Dendritic cell treated with granulocyte-macrophage colony-stimulating factor and Interleukin-4, amounts not matched to agents 40 ng/mL and 50 ng/mL, for 4 days (primary cell): ENCODE measurements at regions not wholly inside any gene's neighbourhood (a gene's known extent, or its start where the extent isn't known, plus 50 kb on each side); places are given as distances from the start of the nearest gene placed in this dataset.
"Not testable (repeated sequence)": the region's sequence is repeated elsewhere in the genome, so short reads cannot be mapped to it uniquely, and the experiment has no call there.

Experiments
- H3K27ac Mint-ChIP-seq: one replicate; pipeline ENCODE4 v1.8.0; 2022; ENCODE audit warnings: mild to moderate bottlenecking, mixed read lengths
- H3K27me3 Mint-ChIP-seq: one replicate; pipeline ENCODE4 v1.8.0; 2022; ENCODE audit warnings: mild to moderate bottlenecking, mixed read lengths
- H3K36me3 Mint-ChIP-seq: one replicate; pipeline ENCODE4 v1.8.0; 2022; ENCODE audit warnings: low read depth, mixed read lengths
- H3K4me1 Mint-ChIP-seq: one replicate; pipeline ENCODE4 v1.8.0; 2022; ENCODE audit warnings: low read depth, mixed read lengths
- H3K4me3 Mint-ChIP-seq: one replicate; pipeline ENCODE4 v1.8.0; 2022; ENCODE audit warnings: mild to moderate bottlenecking, moderate library complexity, mixed read lengths
- H3K9me3 Mint-ChIP-seq: one replicate; pipeline ENCODE4 v1.8.0; 2022; ENCODE audit warnings: mixed read lengths
- intact Hi-C: fragments of 100-400 bp; cut with micrococcal nuclease; formaldehyde crosslinking; loops from one replicate; pipeline ENCODE4 v1.15.0; 2022

DNA sequence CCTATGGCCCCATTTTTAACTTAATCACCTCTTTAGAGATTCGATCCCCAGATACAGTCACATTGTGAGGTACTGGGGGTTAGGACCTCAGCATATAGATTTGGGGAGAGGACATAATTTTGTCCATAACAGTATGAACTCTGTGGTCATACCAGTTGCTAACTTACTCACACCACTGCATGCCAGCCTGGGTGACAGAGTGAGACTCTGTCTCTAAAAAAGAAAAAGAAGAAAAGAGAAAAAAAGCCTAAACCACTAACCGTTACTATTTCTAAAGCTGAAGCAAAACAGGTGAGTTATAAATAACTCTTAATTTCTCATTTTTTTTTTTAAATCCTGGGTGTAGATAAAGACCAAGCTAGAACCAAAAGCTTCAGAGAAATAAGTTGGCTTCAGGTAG lies 155.1 kb upstream of the AUTS2 start:
- Mint-ChIP-seq H3K4me1 (no peaks in the 10 kb centered on the region), H3K27me3 (no peaks in the 10 kb centered on the region), H3K9me3 (peaks cover 17% of the 10 kb centered on the region), H3K4me3 (no peak overlapping the region), H3K27ac (no peak overlapping the region), H3K36me3 (no peaks in the 10 kb centered on the region)
- intact Hi-C loops = no loop called here

DNA sequence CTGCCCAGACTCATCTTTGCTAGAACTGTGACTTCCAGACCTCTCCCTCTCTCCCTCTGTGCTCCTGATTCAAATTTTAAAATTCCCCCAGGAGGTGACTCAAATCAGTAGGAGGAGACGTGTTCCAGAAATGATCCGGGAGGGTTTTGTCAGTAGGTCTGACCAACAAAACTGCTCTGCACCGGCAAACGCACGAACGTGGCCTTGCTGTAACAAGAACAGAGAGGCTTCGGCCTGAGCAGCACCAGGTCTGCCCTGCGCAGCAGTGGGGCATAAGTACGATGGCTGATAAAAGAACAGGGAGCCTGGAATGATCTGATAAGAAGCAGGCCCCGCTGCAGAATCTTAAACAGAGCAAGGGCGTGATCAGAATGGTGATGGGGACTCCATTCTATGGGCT lies 152.7 kb upstream of the AUTS2 start:
- no peaks in the 10 kb centered on the region for H3K36me3 Mint-ChIP-seq
- H3K9me3 Mint-ChIP-seq = peaks cover 10% of the 10 kb centered on the region
- intact Hi-C loops = no loop called here
- no peak overlapping the region for H3K27ac Mint-ChIP-seq
- H3K4me3 Mint-ChIP-seq = no peak overlapping the region
- H3K4me1 Mint-ChIP-seq = no peaks in the 10 kb centered on the region
- H3K27me3 Mint-ChIP-seq = no peaks in the 10 kb centered on the region

DNA sequence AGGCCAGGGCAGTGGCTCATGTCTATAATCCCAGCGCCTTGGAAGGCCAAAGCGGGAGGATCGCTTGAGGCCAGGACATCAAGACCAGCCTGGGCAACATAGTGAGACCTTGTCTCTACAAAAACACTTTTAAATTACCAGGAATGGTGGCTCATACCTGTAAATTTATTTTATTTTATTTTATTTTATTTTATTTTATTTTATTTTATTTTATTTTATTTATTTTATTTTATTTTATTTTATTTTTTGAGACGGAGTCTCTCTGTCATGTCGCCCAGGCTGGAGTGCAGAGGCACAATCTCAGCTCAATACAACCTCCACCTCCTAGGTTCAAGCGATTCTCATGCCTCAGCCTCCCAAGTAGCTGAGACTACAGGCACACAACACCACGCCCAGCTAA lies 152.1 kb upstream of the AUTS2 start:
- H3K9me3 Mint-ChIP-seq, intact Hi-C loops, H3K4me1 Mint-ChIP-seq, H3K27ac Mint-ChIP-seq, H3K27me3 Mint-ChIP-seq, H3K4me3 Mint-ChIP-seq, H3K36me3 Mint-ChIP-seq: not testable (repeated sequence)

GRCh38 chr7:69448071-69448470 lies 150.2 kb upstream of the AUTS2 start:
- Mint-ChIP-seq H3K9me3 (no peaks in the 10 kb centered on the region), H3K36me3 (no peaks in the 10 kb centered on the region), H3K27me3 (no peaks in the 10 kb centered on the region), H3K4me3 (no peak overlapping the region), H3K27ac (no peak overlapping the region), H3K4me1 (no peaks in the 10 kb centered on the region)
- intact Hi-C loops = no loop called here

GRCh38 chr7:69450456-69450855 lies 147.8 kb upstream of the AUTS2 start:
- no peaks in the 10 kb centered on the region for H3K9me3 Mint-ChIP-seq

GRCh38 chr7:69451715-69452114 lies 146.6 kb upstream of the AUTS2 start:
- Mint-ChIP-seq H3K27me3 (no peaks in the 10 kb centered on the region), H3K9me3 (no peaks in the 10 kb centered on the region), H3K36me3 (no peaks in the 10 kb centered on the region), H3K4me3 (no peak overlapping the region), H3K27ac (no peak overlapping the region), H3K4me1 (no peaks in the 10 kb centered on the region)
- intact Hi-C loops = no loop called here

More at GRCh38 chr7:69450456-69450855, 147.8 kb upstream of the AUTS2 start:
- H3K4me1 Mint-ChIP-seq = no peaks in the 10 kb centered on the region
- no peak overlapping the region for H3K27ac Mint-ChIP-seq
- H3K4me3 Mint-ChIP-seq = no peak overlapping the region
- H3K27me3 Mint-ChIP-seq = no peaks in the 10 kb centered on the region
- intact Hi-C loops = no loop called here
- H3K36me3 Mint-ChIP-seq = no peaks in the 10 kb centered on the region

- no peaks in the 10 kb centered on the region for H3K27me3 Mint-ChIP-seq
- no peak overlapping the region for H3K4me3 Mint-ChIP-seq
- no peak overlapping the region for H3K27ac Mint-ChIP-seq
- no peaks in the 10 kb centered on the region for H3K36me3 Mint-ChIP-seq
- no peaks in the 10 kb centered on the region for H3K4me1 Mint-ChIP-seq
- intact Hi-C loops = no loop called here
- H3K9me3 Mint-ChIP-seq = no peaks in the 10 kb centered on the region
Observed at GRCh38 chr7:69452797-69453196, 145.5 kb upstream of the AUTS2 start.

- Mint-ChIP-seq H3K36me3 (no peaks in the 10 kb centered on the region), H3K27ac (no peak overlapping the region), H3K4me3 (no peak overlapping the region), H3K4me1 (no peaks in the 10 kb centered on the region), H3K9me3 (no peaks in the 10 kb centered on the region), H3K27me3 (no peaks in the 10 kb centered on the region)
- intact Hi-C loops = no loop called here
Observed at GRCh38 chr7:69457595-69458504, 140.4 kb upstream of the AUTS2 start.

DNA sequence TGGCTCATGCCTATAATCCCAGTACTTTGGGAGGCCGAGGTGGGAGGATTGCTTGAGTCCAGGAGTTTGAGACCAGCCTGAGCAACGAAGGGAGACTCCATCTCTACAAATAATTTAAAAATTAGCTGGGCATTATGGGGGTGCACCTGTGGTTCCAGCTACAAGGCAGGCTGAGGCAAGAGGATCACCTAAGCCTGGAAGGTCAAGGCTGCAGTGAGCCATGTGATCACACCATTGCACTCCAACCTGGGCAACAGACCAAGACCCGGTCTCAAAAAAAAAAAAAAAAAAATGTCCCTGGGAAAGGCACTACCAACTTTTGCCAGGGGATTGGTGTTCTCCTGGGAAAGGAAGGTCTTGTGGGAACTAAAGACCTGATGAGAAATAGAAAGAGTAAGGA lies 134.2 kb upstream of the AUTS2 start:
- intact Hi-C loops = no loop called here
- Mint-ChIP-seq H3K27me3 (no peaks in the 10 kb centered on the region), H3K9me3 (peaks cover 14% of the 10 kb centered on the region), H3K4me3 (no peak overlapping the region), H3K27ac (no peak overlapping the region), H3K4me1 (no peaks in the 10 kb centered on the region), H3K36me3 (no peaks in the 10 kb centered on the region)

GRCh38 chr7:69465262-69465661 lies 133.0 kb upstream of the AUTS2 start:
- H3K9me3 Mint-ChIP-seq = peaks cover 26% of the 10 kb centered on the region
- H3K36me3 Mint-ChIP-seq = no peaks in the 10 kb centered on the region
- no peak overlapping the region for H3K4me3 Mint-ChIP-seq
- no peaks in the 10 kb centered on the region for H3K4me1 Mint-ChIP-seq
- no peak overlapping the region for H3K27ac Mint-ChIP-seq
- intact Hi-C loops = no loop called here
- no peaks in the 10 kb centered on the region for H3K27me3 Mint-ChIP-seq

- intact Hi-C loops = no loop called here
- no peak overlapping the region for H3K4me3 Mint-ChIP-seq
- no peaks in the 10 kb centered on the region for H3K27me3 Mint-ChIP-seq
- no peaks in the 10 kb centered on the region for H3K36me3 Mint-ChIP-seq
- H3K27ac Mint-ChIP-seq = no peak overlapping the region
- H3K4me1 Mint-ChIP-seq = no peaks in the 10 kb centered on the region
- peaks cover 31% of the 10 kb centered on the region for H3K9me3 Mint-ChIP-seq
Observed at GRCh38 chr7:69467826-69468225, 130.4 kb upstream of the AUTS2 start.

GRCh38 chr7:69476416-69476815 lies 121.9 kb upstream of the AUTS2 start:
- intact Hi-C loops = no loop called here
- H3K4me1 Mint-ChIP-seq = no peaks in the 10 kb centered on the region
- no peak overlapping the region for H3K4me3 Mint-ChIP-seq
- no peaks in the 10 kb centered on the region for H3K27me3 Mint-ChIP-seq
- H3K36me3 Mint-ChIP-seq = no peaks in the 10 kb centered on the region
- no peaks in the 10 kb centered on the region for H3K9me3 Mint-ChIP-seq
- H3K27ac Mint-ChIP-seq = no peak overlapping the region

- Mint-ChIP-seq H3K27me3 (no peaks in the 10 kb centered on the region), H3K27ac (no peak overlapping the region), H3K4me1 (no peaks in the 10 kb centered on the region), H3K9me3 (no peaks in the 10 kb centered on the region), H3K4me3 (no peak overlapping the region), H3K36me3 (no peaks in the 10 kb centered on the region)
- intact Hi-C loops = no loop called here
Observed at GRCh38 chr7:69482676-69483075, 115.6 kb upstream of the AUTS2 start.

GRCh38 chr7:69489533-69489932 lies 108.7 kb upstream of the AUTS2 start:
- H3K9me3 Mint-ChIP-seq = no peaks in the 10 kb centered on the region
- peaks cover 12% of the 10 kb centered on the region for H3K4me1 Mint-ChIP-seq
- H3K36me3 Mint-ChIP-seq = no peaks in the 10 kb centered on the region
- no peaks in the 10 kb centered on the region for H3K27me3 Mint-ChIP-seq
- no peak overlapping the region for H3K27ac Mint-ChIP-seq
- H3K4me3 Mint-ChIP-seq = no peak overlapping the region
- intact Hi-C loops = no loop called here

DNA sequence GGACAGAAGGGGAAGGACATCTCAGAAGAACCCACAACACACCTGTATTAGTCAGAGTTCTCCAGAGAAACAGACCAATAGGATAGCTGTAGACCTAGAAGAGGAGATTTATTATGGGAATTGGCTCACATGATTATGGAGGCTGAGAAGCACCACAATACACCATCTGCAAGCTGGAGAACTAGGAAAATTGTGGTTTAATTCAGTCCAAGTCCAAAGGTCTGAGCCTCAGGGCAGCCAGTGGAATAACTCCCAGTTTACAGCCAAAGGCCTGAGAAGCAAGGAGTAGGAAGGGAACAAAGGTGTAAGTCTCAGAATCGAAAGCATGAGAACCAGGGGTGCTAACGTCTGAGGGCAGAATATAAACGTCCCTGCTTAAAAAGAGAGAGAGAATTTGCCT lies 99.6 kb upstream of the AUTS2 start:
- Mint-ChIP-seq H3K36me3 (no peaks in the 10 kb centered on the region), H3K4me1 (peaks cover 12% of the 10 kb centered on the region), H3K9me3 (peaks cover 27% of the 10 kb centered on the region), H3K4me3 (no peak overlapping the region), H3K27ac (no peak overlapping the region), H3K27me3 (no peaks in the 10 kb centered on the region)
- intact Hi-C loops = no loop called here
